ENCODE measurements at regions not wholly inside any gene's neighbourhood (a gene's known extent, or its start where the extent isn't known, plus 50 kb on each side); places are given as distances from the start of the nearest gene placed in this dataset.

GRCh38 chr17:77439189-77440018, 298.6 kb downstream of the SEC14L1 start:
- Mint-ChIP-seq H3K36me3 (ENCODE audit: low read depth) (no peaks in the 10 kb centered on the region), H3K4me3 (peak overlapping the region; percentile 46), H3K4me1 (peaks cover 100% of the 10 kb centered on the region), H3K27ac (peak overlapping the region; percentile 94), H3K9me3 (no peaks in the 10 kb centered on the region), H3K27me3 (no peaks in the 10 kb centered on the region)
- CTCF ChIA-PET, result interaction anchor here (0.8 to 3.4 kb wide), 4 partner anchors 10 to 108 kb away, joined by 3 to 58 read pairs (median 4); no protein-coding TSS in a partner anchor
- intact Hi-C loops (cut with micrococcal nuclease), result loop anchor here (2.0 to 10.0 kb wide), 5 partner anchors 159 to 885 kb away; partner anchors contain the start of genes TMC6 and TNRC6C
- ATAC-seq (ENCODE audit: low read depth) (no peak), DNase-seq (no peak)
- POLR2A ChIA-PET, result interaction anchor here (1.0 to 23.2 kb wide), 9 partner anchors 11 to 117 kb away, joined by 3 to 831 read pairs (median 72); no protein-coding TSS in a partner anchor
- TF ChIP-seq CTCF (IDR thresholded peaks at IDR 0.05), result no peak

- H3K4me3 Mint-ChIP-seq, result peak overlapping the region; percentile 69
- ATAC-seq (ENCODE audit: low read depth) (no peak), DNase-seq (peak; percentile 45)
- H3K36me3 Mint-ChIP-seq (ENCODE audit: low read depth), result no peaks in the 10 kb centered on the region
- CTCF ChIA-PET, result interaction anchor here (0.9 to 3.4 kb wide), 15 partner anchors 8 to 160 kb away, joined by 3 to 58 read pairs (median 6); no protein-coding TSS in a partner anchor
- H3K27me3 Mint-ChIP-seq, result no peaks in the 10 kb centered on the region
- no peaks in the 10 kb centered on the region for H3K9me3 Mint-ChIP-seq
- no peak for TF ChIP-seq CTCF (IDR thresholded peaks at IDR 0.05)
- intact Hi-C loops (cut with micrococcal nuclease), result loop anchor here (2.0 to 10.0 kb wide), 5 partner anchors 160 to 886 kb away; partner anchors contain the start of genes TMC6 and TNRC6C
- peaks cover 100% of the 10 kb centered on the region for H3K4me1 Mint-ChIP-seq
- POLR2A ChIA-PET, result interaction anchor here (0.6 to 23.2 kb wide), 21 partner anchors 12 to 916 kb away, joined by 3 to 831 read pairs (median 15); partner anchors contain the start of gene TNRC6C
- peak overlapping the region; percentile 94 for H3K27ac Mint-ChIP-seq
Measured at GRCh38 chr17:77440560-77440981, 299.8 kb downstream of the SEC14L1 start.

- intact Hi-C loops (cut with micrococcal nuclease), result loop anchor here (1.0 to 10.0 kb wide), 14 partner anchors 11 to 887 kb away; partner anchors contain the start of genes TMC6 and TNRC6C
- DNase-seq (peak; percentile 75), ATAC-seq (ENCODE audit: low read depth) (peak; percentile 62)
- ChIA-PET CTCF (interaction anchor here (0.8 to 3.4 kb wide), 18 partner anchors 8 to 161 kb away, joined by 3 to 58 read pairs (median 6); no protein-coding TSS in a partner anchor), POLR2A (interaction anchor here (0.6 to 23.2 kb wide), 23 partner anchors 11 to 915 kb away, joined by 3 to 831 read pairs (median 13); partner anchors contain the start of gene TNRC6C)
- H3K4me1 Mint-ChIP-seq, result peaks cover 100% of the 10 kb centered on the region
- TF ChIP-seq CTCF (IDR thresholded peaks at IDR 0.05), result no peak
- peak overlapping the region; percentile 94 for H3K27ac Mint-ChIP-seq
- no peaks in the 10 kb centered on the region for H3K36me3 Mint-ChIP-seq (ENCODE audit: low read depth)
- H3K27me3 Mint-ChIP-seq, result no peaks in the 10 kb centered on the region
- no peaks in the 10 kb centered on the region for H3K9me3 Mint-ChIP-seq
- H3K4me3 Mint-ChIP-seq, result peak overlapping the region; percentile 69
Measured at GRCh38 chr17:77441130-77441920, 300.6 kb downstream of the SEC14L1 start.

GRCh38 chr17:77441940-77442339, 301.2 kb downstream of the SEC14L1 start:
- peak overlapping the region; percentile 94 for H3K27ac Mint-ChIP-seq
- POLR2A ChIA-PET, result interaction anchor here (0.7 to 23.2 kb wide), 18 partner anchors 10 to 1662 kb away, joined by 4 to 831 read pairs (median 16); partner anchors contain the start of gene TNRC6C
- H3K9me3 Mint-ChIP-seq, result no peaks in the 10 kb centered on the region
- H3K4me1 Mint-ChIP-seq, result peaks cover 100% of the 10 kb centered on the region
- no peaks in the 10 kb centered on the region for H3K27me3 Mint-ChIP-seq
- H3K4me3 Mint-ChIP-seq, result peak overlapping the region; percentile 69
- H3K36me3 Mint-ChIP-seq (ENCODE audit: low read depth), result no peaks in the 10 kb centered on the region
- ATAC-seq (ENCODE audit: low read depth), result no peak
- no peak for DNase-seq
- CTCF ChIA-PET, result interaction anchor here (0.8 to 3.4 kb wide), 16 partner anchors 9 to 161 kb away, joined by 3 to 58 read pairs (median 6); no protein-coding TSS in a partner anchor
- TF ChIP-seq CTCF (IDR thresholded peaks at IDR 0.05), result no peak
- intact Hi-C loops (cut with micrococcal nuclease), result loop anchor here (1.0 to 10.0 kb wide), 14 partner anchors 10 to 887 kb away; partner anchors contain the start of genes TMC6 and TNRC6C

Data from activated B cell treated with CpG ODN at 0.5 μM for 24 hours (primary cell).